GM23248 (cell line): ENCODE measurements at regions not wholly inside any gene's neighbourhood (a gene's known extent, or its start where the extent isn't known, plus 50 kb on each side); places are given as distances from the start of the nearest gene placed in this dataset.

ENCODE experiments used
- DNase-seq: peaks from one replicate; pipeline ENCODE4 v3.0.0-alpha.2; 2015
- H2AFZ ChIP-seq: fragments of 200-600 bp; sonication (generic); 2 replicates; pipeline ENCODE4 v1.6.1; 2016; ENCODE audit warnings: antibody characterized with exemption
- H3F3A ChIP-seq: fragments of 200-600 bp; sonication (generic); 2 replicates; pipeline ENCODE4 v1.6.1; 2016; ENCODE audit warnings: mild to moderate bottlenecking, antibody characterized with exemption, mixed run types; ENCODE audit not compliant: insufficient read depth
- H3K27ac ChIP-seq: fragments of 200-600 bp; sonication (generic); 2 replicates; pipeline ENCODE4 v1.5.1; 2016; ENCODE audit warnings: mild to moderate bottlenecking
- H3K27me3 ChIP-seq: fragments of 200-600 bp; sonication (generic); replicated peaks from 2 replicates; pipeline ENCODE4 v1.6.1; 2016; ENCODE audit warnings: mild to moderate bottlenecking; ENCODE audit not compliant: insufficient read depth
- H3K36me3 ChIP-seq: fragments of 200-600 bp; sonication (generic); 2 replicates; pipeline ENCODE4 v1.6.1; 2016; ENCODE audit warnings: low read depth, mild to moderate bottlenecking
- H3K4me1 ChIP-seq: fragments of 200-600 bp; sonication (generic); 2 replicates; pipeline ENCODE4 v1.6.1; 2016; ENCODE audit warnings: mild to moderate bottlenecking; ENCODE audit not compliant: insufficient read depth
- H3K4me2 ChIP-seq: fragments of 200-600 bp; sonication (generic); one replicate; pipeline ENCODE4 v1.6.1; 2016; ENCODE audit warnings: mild to moderate bottlenecking; ENCODE audit not compliant: unreplicated experiment
- H3K4me3 ChIP-seq: fragments of 200-600 bp; sonication (generic); 2 replicates; pipeline ENCODE4 v1.5.1; 2016; ENCODE audit warnings: mild to moderate bottlenecking
- H3K79me2 ChIP-seq: fragments of 200-600 bp; sonication (generic); 2 replicates; pipeline ENCODE4 v1.6.1; 2016; ENCODE audit warnings: mild to moderate bottlenecking; ENCODE audit not compliant: insufficient read depth
- H3K9ac ChIP-seq: fragments of 200-600 bp; sonication (generic); 2 replicates; pipeline ENCODE4 v1.6.1; 2016; ENCODE audit warnings: mild to moderate bottlenecking
- H3K9me2 ChIP-seq: fragments of 200-600 bp; sonication (generic); 2 replicates; pipeline ENCODE4 v1.6.1; 2016; ENCODE audit warnings: mixed run types, mild to moderate bottlenecking, moderate library complexity; ENCODE audit not compliant: insufficient read depth
- H3K9me3 ChIP-seq: fragments of 200-600 bp; sonication (generic); one replicate; pipeline ENCODE4 v1.6.1; 2017; ENCODE audit warnings: low read depth
- H4K20me1 ChIP-seq: fragments of 200-600 bp; sonication (generic); 2 replicates; pipeline ENCODE4 v1.6.0; 2016; ENCODE audit not compliant: insufficient read depth
- EZH2 ChIP-seq: fragments of 200-600 bp; sonication (generic); IDR thresholded peaks from 2 replicates; pipeline ENCODE4 v1.6.1; 2018; ENCODE audit warnings: antibody characterized with exemption, mild to moderate bottlenecking; ENCODE audit not compliant: insufficient read depth, poor library complexity, severe bottlenecking
- EZH2phosphoT487 ChIP-seq: fragments of 200-600 bp; sonication (generic); IDR thresholded peaks from 2 replicates; pipeline ENCODE4 v1.6.1; 2018; ENCODE audit warnings: antibody characterized with exemption, moderate library complexity, mild to moderate bottlenecking, low read depth; ENCODE audit not compliant: insufficient read depth
- WGBS, 2 experiments: methylation state at CpG; one replicate each; pipeline ENCODE4 v1.1.6; 2015 to 2017; ENCODE audit warnings: low lambda C conversion rate in 2 of 2, low coverage in 1 of 2; ENCODE audit errors: missing lambda C conversion rate in 2 of 2; 5-methylcytosine and 5-hydroxymethylcytosine counted together
- in situ Hi-C: fragments of 300-500 bp; cut with MboI; formaldehyde crosslinking; loops from 2 replicates; pipeline ENCODE4 v1.15.0; 2020

DNA sequence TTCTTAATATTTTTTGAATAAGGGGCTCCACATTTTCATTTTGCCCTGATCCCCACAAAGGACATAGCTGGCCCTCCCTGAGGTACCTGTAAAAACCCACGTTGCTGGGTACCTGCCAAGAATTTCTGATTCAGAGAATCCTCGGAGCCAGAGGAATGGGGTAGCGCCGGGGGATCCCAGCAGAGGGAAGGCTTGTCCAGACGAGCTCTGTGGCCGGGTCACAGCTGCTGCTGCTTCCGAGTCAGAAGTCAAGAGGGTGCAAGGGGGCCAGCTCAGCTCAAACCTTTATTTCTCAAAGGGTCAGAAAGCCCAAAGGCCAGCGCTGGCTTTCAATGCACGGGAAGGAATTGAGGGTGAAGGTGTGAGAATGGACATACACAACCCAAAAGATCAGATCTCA lies 68.9 kb upstream of the SDK2 start:
- no peaks in the 10 kb centered on the region for H4K20me1 ChIP-seq
- DNase-seq, result no peak
- H3K27ac ChIP-seq, result no peak overlapping the region
- H3K9ac ChIP-seq, result no peak overlapping the region
- no peaks in the 10 kb centered on the region for H3K9me2 ChIP-seq
- no peaks in the 10 kb centered on the region for H3F3A ChIP-seq
- H3K36me3 ChIP-seq, result no peaks in the 10 kb centered on the region
- H3K9me3 ChIP-seq, result no peaks in the 10 kb centered on the region
- no peaks in the 10 kb centered on the region for H3K79me2 ChIP-seq
- H3K27me3 ChIP-seq, result peaks cover 20% of the 10 kb centered on the region; the same call in 1 of the 2 replicates
- no peak overlapping the region for H2AFZ ChIP-seq
- TF ChIP-seq EZH2phosphoT487, result no peak
- no peak for TF ChIP-seq EZH2
- WGBS, 2 experiments, result 11 to 26% methylated on average over 9 of the region's 9 CpGs
- H3K4me2 ChIP-seq, result no peak overlapping the region
- in situ Hi-C loops, result no loop called here
- H3K4me1 ChIP-seq, result no peaks in the 10 kb centered on the region
- no peak overlapping the region for H3K4me3 ChIP-seq

DNA sequence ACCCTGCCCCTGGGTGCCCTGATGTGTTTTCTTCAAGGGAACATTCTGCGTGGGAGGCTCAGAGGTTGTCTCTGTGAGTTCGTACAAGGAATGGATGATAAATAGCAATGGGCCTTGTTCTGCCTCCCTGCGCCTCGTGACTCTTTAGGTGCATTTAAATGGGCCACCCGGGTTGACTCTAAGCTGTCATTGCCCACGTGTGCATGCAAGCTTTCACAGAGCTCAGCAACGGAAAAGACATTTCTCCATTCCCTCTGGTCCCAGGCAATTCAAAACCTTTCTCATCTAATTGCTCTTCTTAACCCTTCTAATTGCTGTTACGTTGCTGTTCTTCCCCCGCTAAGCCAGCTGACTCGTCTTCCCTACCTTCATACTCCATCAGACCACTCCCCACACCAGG lies 71.5 kb upstream of the SDK2 start:
- H3K27me3 ChIP-seq, result peaks cover 20% of the 10 kb centered on the region; the same call in 1 of the 2 replicates
- no peaks in the 10 kb centered on the region for H3K4me1 ChIP-seq
- no peaks in the 10 kb centered on the region for H3K9me2 ChIP-seq
- in situ Hi-C loops, result no loop called here
- TF ChIP-seq EZH2phosphoT487 (no peak), EZH2 (no peak)
- H4K20me1 ChIP-seq, result no peaks in the 10 kb centered on the region
- H3K4me2 ChIP-seq, result no peak overlapping the region
- H3K4me3 ChIP-seq, result no peak overlapping the region
- no peak overlapping the region for H2AFZ ChIP-seq
- 43% methylated on average over 10 of the region's 10 CpGs for WGBS, 2 experiments
- H3K27ac ChIP-seq, result no peak overlapping the region
- H3K9me3 ChIP-seq, result no peaks in the 10 kb centered on the region
- H3K79me2 ChIP-seq, result no peaks in the 10 kb centered on the region
- no peak for DNase-seq
- H3F3A ChIP-seq, result no peaks in the 10 kb centered on the region
- H3K36me3 ChIP-seq, result no peaks in the 10 kb centered on the region
- H3K9ac ChIP-seq, result no peak overlapping the region

GRCh38 chr17:73717690-73718089 lies 73.4 kb upstream of the SDK2 start:
- Histone ChIP-seq H3K9me2 (no peaks in the 10 kb centered on the region), H3K27me3 (peaks cover 8% of the 10 kb centered on the region; the same call in 1 of the 2 replicates), H3K9ac (no peak overlapping the region), H2AFZ (no peak overlapping the region), H3K79me2 (no peaks in the 10 kb centered on the region), H3K4me1 (no peaks in the 10 kb centered on the region), H4K20me1 (no peaks in the 10 kb centered on the region), H3K9me3 (no peaks in the 10 kb centered on the region), H3K36me3 (no peaks in the 10 kb centered on the region), H3K4me3 (no peak overlapping the region), H3K4me2 (no peak overlapping the region), H3K27ac (no peak overlapping the region), H3F3A (no peaks in the 10 kb centered on the region)
- no peak for DNase-seq
- in situ Hi-C loops, result no loop called here
- TF ChIP-seq EZH2 (no peak), EZH2phosphoT487 (no peak)
- WGBS, 2 experiments, result 66 to 72% methylated on average over 5 of the region's 5 CpGs

DNA sequence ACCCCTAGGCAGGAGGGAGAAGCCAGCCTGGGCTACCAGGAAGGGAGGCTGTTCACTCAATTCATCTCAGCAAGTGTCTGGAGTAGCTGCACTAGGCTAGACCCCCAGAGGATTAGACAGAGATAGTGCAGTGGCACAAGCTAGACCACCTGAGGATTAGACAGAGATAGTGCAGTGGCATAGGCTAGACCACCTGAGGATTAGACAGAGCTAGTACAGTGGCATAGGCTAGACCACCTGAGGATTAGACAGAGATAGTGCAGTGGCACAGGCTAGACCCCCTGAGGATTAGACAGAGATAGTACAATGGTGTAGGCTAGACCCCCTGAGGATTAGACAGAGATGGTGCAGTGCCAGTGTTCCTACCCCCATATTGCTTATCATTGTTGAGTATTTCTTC lies 74.1 kb upstream of the SDK2 start:
- H3K9ac ChIP-seq, result no peak overlapping the region
- no peak overlapping the region for H3K4me3 ChIP-seq
- H3K27me3 ChIP-seq, result peaks cover 8% of the 10 kb centered on the region; the same call in 1 of the 2 replicates
- no peak for DNase-seq
- H3K9me2 ChIP-seq, result no peaks in the 10 kb centered on the region
- no peak overlapping the region for H2AFZ ChIP-seq
- H3K79me2 ChIP-seq, result no peaks in the 10 kb centered on the region
- H3K27ac ChIP-seq, result no peak overlapping the region
- H4K20me1 ChIP-seq, result no peaks in the 10 kb centered on the region
- no peaks in the 10 kb centered on the region for H3K36me3 ChIP-seq
- no peak overlapping the region for H3K4me2 ChIP-seq
- no peak for TF ChIP-seq EZH2phosphoT487
- no peak for TF ChIP-seq EZH2
- in situ Hi-C loops, result no loop called here
- no peaks in the 10 kb centered on the region for H3F3A ChIP-seq
- no peaks in the 10 kb centered on the region for H3K4me1 ChIP-seq
- H3K9me3 ChIP-seq, result no peaks in the 10 kb centered on the region

DNA sequence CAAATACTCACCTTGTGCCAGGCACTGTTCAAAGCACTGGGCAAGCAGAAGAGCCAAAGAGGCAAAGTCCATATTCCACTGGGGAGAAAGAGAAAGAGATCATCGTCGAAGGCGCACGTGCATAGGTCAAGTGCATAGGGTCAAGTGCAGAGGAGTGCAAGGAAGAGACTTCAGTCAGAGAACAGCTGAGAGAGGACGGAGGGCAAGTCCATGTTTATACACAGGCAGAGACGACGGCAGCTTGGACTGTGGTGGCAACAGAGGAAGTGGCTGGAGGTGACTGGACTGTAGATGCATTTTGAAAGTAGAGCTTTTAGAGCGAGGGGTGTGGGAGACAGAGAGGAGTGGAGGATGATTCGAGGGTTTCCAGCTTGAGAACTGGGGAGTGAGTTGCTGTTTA lies 74.7 kb upstream of the SDK2 start:
- Histone ChIP-seq H3K27me3 (peaks cover 6% of the 10 kb centered on the region; the same call in 1 of the 2 replicates), H3K36me3 (no peaks in the 10 kb centered on the region), H3K9ac (no peak overlapping the region), H3K27ac (no peak overlapping the region), H3K4me3 (no peak overlapping the region), H3K9me2 (no peaks in the 10 kb centered on the region), H3K4me2 (no peak overlapping the region), H2AFZ (no peak overlapping the region), H3K79me2 (no peaks in the 10 kb centered on the region), H4K20me1 (no peaks in the 10 kb centered on the region), H3K4me1 (no peaks in the 10 kb centered on the region), H3F3A (no peaks in the 10 kb centered on the region), H3K9me3 (no peaks in the 10 kb centered on the region)
- WGBS, 2 experiments, result 53 to 57% methylated on average over 9 of the region's 9 CpGs
- in situ Hi-C loops, result no loop called here
- no peak for DNase-seq
- TF ChIP-seq EZH2, result no peak
- TF ChIP-seq EZH2phosphoT487, result no peak
